AG04450 (cell line): ENCODE measurements at regions not wholly inside any gene's neighbourhood (a gene's known extent, or its start where the extent isn't known, plus 50 kb on each side); places are given as distances from the start of the nearest gene placed in this dataset.

Experiments used
- CTCF ChIA-PET: fragments of 300-600, 350-600 bp; formaldehyde crosslinking; extraction: SDS; loops from one replicate; lab custom pipeline; 2022; ENCODE audit warnings: antibody characterized with exemption, inconsistent platforms; lab: Charles Lee
- POLR2A ChIA-PET: fragments of 350-600 bp; formaldehyde crosslinking; extraction: SDS; loops from one replicate; lab custom pipeline; 2021; ENCODE audit warnings: antibody characterized with exemption, inconsistent platforms; lab: Yijun Ruan, JAX
- DNase-seq: peaks from one replicate; pipeline ENCODE4 v3.0.0-alpha.2; 2011; ENCODE audit warnings: low read depth, low spot score
- H3K27ac ChIP-seq: one replicate; pipeline ENCODE4 v1.5.1; 2012; ENCODE audit warnings: low read depth, low read length, control low read depth
- H3K27me3 ChIP-seq: one replicate; pipeline ENCODE4 v1.6.0; 2012; ENCODE audit warnings: low read length; ENCODE audit not compliant: control insufficient read depth, insufficient read depth
- H3K4me3 ChIP-seq: 2 replicates; pipeline ENCODE4 v1.5.1; 2011; ENCODE audit warnings: mild to moderate bottlenecking, low read depth, low read length, control low read depth
- H3K9me3 ChIP-seq: 2 replicates; pipeline ENCODE4 v1.5.1; 2012; ENCODE audit warnings: low read length; ENCODE audit not compliant: control insufficient read depth, insufficient read depth
- TF ChIP-seq, protein P1 (sequence below): IDR thresholded peaks from 2 replicates; pipeline ENCODE4 v1.5.1; 2011; ENCODE audit warnings: low read depth, low read length, control low read depth, inconsistent platforms

DNA sequence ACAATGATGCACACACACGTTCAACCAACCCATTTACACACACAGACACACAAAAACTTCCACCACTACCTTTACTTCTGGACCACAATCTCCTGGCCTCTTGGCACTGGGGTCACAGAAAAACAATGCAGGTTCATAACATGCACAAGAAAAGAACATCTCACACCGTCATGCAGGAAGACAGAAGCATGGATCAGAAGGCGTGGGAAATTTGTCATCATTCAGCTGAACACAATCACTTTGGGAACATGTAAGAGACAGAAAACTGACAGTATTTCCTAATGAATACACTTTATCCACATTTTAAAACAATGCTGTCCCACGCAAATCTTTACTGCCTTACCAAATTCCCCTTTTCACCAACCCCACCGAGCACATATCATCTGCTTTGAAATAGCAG is 501.9 kb upstream of the KLHL29 start:
- no peak overlapping the region for H3K27ac ChIP-seq
- no peak overlapping the region for H3K4me3 ChIP-seq
- TF ChIP-seq, protein P1, sequence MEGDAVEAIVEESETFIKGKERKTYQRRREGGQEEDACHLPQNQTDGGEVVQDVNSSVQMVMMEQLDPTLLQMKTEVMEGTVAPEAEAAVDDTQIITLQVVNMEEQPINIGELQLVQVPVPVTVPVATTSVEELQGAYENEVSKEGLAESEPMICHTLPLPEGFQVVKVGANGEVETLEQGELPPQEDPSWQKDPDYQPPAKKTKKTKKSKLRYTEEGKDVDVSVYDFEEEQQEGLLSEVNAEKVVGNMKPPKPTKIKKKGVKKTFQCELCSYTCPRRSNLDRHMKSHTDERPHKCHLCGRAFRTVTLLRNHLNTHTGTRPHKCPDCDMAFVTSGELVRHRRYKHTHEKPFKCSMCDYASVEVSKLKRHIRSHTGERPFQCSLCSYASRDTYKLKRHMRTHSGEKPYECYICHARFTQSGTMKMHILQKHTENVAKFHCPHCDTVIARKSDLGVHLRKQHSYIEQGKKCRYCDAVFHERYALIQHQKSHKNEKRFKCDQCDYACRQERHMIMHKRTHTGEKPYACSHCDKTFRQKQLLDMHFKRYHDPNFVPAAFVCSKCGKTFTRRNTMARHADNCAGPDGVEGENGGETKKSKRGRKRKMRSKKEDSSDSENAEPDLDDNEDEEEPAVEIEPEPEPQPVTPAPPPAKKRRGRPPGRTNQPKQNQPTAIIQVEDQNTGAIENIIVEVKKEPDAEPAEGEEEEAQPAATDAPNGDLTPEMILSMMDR = no peak
- DNase-seq = no peak
- ChIA-PET CTCF (no interaction called here), POLR2A (no interaction called here)
- H3K27me3 ChIP-seq = no peaks in the 10 kb centered on the region
- H3K9me3 ChIP-seq = peaks cover 13% of the 10 kb centered on the region; the same call in 1 of the 2 replicates

DNA sequence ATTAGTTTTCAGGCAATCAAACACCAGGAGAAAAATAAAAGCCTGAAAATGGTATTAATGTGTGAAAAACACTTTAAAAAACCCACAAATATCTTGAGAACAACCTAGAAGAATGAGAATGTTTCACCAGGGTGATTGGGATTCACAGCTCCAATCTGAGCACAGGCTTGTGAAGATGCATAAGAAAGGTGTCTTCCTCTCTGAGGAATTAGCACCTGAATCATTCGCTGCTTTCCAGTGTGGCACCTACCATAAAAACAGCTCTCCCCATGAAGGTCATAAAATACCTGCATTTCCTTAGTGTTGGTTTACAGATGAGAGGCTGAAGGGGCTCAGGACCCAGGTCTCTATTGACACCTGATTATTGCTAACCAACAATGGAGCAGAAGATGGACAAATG is 499.7 kb upstream of the KLHL29 start:
- Histone ChIP-seq H3K4me3 (no peak overlapping the region), H3K27me3 (no peaks in the 10 kb centered on the region), H3K9me3 (peaks cover 18% of the 10 kb centered on the region; the same call in 1 of the 2 replicates), H3K27ac (no peak overlapping the region)
- ChIA-PET CTCF (no interaction called here), POLR2A (no interaction called here)
- TF ChIP-seq, protein P1 = no peak
- no peak for DNase-seq

DNA sequence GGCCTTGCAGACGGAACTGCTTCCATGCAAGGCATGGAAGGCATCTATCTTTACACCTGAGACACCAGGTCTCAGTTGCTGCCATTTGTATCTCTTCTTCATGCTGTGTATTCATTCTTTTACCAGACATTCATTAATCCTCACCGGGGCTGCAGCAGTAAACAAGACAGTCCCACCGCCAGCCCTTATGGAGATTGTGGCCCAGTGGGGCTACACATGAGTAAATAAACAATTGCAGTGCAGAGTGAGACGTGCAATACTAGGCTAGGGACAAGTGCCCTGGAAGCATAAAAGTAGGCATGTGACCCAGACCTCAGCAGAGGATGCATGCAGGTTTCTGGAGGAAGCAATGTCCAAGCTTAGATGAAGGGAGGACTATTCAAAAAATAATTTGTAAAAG is 497.6 kb upstream of the KLHL29 start:
- H3K27ac ChIP-seq = no peak overlapping the region
- H3K9me3 ChIP-seq = peaks cover 26% of the 10 kb centered on the region; the same call in 1 of the 2 replicates
- CTCF ChIA-PET = no interaction called here
- TF ChIP-seq, protein P1 = no peak
- no peaks in the 10 kb centered on the region for H3K27me3 ChIP-seq
- H3K4me3 ChIP-seq = no peak overlapping the region
- POLR2A ChIA-PET = no interaction called here
- no peak for DNase-seq

DNA sequence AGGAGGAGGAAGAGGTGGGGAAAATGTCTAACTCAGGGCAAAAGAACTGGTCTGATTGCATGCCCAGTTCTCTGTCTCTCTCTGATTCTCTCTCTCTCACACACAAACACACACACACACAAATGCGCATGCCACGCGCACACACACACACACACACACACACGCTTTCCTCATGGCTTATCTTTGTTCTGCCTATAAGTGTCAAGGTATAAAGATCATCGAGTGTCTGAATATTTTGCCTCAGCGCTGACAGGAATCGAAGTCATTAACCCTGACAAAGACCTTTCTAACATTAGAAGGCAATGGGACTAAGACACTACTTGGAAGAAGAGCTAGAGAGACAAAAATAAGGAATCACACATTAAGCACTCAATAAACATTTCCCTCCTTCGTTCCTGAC is 497.1 kb upstream of the KLHL29 start:
- Histone ChIP-seq H3K27ac (no peak overlapping the region), H3K27me3 (no peaks in the 10 kb centered on the region), H3K4me3 (no peak overlapping the region), H3K9me3 (peaks cover 26% of the 10 kb centered on the region)
- DNase-seq = no peak
- TF ChIP-seq, protein P1 = no peak
- POLR2A ChIA-PET = no interaction called here
- CTCF ChIA-PET = no interaction called here

DNA sequence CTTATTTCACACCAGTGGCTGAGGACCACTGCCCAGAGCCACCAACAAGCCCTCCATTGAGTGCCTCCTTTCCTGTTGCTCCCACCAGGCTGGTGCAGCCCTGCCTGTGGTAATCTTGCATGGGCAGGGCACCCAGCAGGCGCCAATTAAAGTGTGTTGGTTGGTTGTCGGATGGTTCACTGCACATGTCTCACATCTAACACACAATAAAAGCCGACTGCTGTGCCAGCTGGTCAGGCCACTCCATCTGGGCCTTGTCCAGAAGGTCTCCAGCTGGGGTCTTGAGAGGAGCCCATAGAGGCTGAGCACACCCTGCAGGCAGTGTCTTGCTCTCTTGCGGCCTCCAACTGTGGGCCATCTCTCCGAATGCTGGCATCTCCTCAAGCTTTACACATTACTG is 494.8 kb upstream of the KLHL29 start:
- H3K9me3 ChIP-seq = peaks cover 27% of the 10 kb centered on the region
- no peak overlapping the region for H3K4me3 ChIP-seq
- TF ChIP-seq, protein P1 = no peak
- ChIA-PET POLR2A (no interaction called here), CTCF (no interaction called here)
- no peak for DNase-seq
- no peak overlapping the region for H3K27ac ChIP-seq
- no peaks in the 10 kb centered on the region for H3K27me3 ChIP-seq
